Activated naive CD4-positive, alpha-beta T cell (primary cell): ENCODE measurements at regions not wholly inside any gene's neighbourhood (a gene's known extent, or its start where the extent isn't known, plus 50 kb on each side); places are given as distances from the start of the nearest gene placed in this dataset.
A peak's percentile ranks its signal among the peaks of the same experiment; 100 is the strongest.

Experiments
- DNase-seq, 4 experiments: peaks; one replicate each; lab custom pipeline; 2025; lab: John Stamatoyannopoulos, UW

DNA sequence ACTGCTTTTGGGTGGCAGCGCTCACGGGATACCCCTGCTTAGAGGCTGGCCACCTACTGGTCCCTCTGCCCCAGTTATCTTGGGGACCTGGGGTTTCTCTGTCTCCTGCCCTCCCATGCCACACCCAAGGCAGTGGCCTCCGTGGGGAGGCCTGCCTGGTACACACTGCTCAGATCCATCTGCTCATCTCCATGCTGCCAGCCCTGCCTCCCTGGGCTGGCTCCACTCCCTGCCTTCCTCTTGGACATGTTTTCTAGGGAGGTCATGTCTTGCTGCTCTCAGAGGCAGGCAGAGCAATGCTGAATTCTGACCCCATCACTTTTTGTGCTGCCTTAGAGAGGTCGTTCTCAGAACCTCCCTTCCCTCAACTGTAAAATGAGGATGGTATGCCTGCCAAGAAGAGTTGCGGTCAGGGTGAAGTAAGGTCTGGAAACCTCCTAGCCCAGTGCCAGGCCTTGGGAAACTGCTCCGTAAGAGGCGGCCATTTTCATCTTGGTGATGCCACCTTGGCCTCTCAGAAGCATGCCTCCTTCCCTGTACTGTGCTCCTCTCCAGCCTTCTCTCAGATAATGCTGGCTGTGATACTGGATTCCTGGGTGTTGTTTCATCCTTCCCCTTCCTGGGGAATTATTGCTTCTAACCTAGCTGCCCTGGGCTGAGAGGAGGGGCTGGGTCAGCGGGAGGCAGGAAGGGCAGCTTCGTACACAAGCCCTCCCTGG is 186.4 kb upstream of the ZBED5 start:
- no peak for DNase-seq

DNA sequence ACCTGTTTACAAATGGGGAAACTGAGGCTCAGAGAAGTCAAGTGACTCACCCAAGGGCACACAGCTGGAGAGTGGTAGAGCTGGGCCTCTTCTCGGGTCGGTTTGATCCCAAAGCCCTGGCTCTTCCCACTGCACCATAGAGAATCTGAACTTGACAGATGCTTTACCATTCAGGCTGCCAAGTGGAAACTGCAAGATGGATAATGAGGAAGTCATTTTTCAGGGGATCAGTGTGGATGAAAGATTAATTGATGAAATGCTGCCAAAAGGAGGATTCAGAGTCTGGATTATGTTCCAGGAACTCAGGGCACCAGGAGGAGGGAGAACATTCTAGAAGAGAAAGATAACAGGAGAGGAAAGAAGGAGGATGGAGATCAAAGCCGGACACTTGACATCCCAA is 185.9 kb upstream of the ZBED5 start:
- no peak for DNase-seq

DNA sequence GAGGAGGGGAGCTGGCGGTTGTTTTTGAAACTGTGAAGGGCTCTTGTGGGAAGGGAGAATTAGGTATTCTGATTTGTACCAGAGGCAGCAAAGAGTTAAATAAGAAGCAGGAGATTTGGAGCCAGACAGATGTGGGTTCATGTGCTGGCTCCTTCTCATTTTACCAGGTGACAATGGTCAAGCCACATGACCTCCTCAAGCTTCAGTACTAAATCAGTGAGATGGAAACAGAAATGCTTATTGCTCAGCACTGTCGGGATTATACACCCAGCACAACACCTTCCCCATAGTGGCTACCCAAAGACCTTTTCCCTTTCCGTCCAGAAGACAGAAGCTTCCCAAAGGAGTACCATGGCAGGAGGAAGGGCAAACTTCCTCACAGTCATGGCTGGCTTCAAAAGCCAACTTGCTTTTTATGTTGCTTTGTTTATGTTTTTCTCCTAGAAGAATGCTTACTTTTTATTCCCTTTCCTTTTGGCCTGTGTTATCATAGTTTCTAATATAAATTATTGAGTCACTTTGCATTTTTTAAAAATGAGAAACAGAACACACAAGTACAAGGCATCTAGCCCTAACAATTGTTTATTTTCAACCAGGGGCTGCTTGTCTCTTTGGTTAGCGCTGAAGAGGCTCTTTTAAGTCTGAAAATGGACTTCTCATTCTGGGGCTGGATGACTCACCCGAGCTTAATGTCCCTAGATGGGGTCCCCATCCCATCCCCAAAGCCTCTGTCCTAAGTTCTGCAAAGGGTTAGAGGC is 181.5 kb upstream of the ZBED5 start:
- DNase-seq = no peak

DNA sequence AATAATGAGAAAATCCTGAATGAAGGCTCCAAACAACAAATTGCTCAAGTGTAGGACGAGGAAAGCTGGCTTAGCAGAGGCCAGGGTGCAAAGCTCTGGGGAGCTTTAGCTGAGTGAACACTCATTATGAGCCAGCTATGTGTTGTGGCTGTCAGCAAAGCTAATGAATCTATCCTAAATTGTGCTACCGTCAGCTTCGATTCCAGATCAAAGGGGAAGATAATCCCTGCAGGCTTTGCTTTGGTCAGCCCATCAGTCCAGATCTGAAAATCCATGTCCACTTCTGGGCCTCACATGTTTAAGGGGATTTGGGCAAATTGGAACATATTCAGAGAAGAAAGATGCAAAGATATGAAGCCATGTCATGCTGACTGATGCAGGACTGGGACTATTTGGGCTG is 180.9 kb upstream of the ZBED5 start:
- DNase-seq = no peak

DNA sequence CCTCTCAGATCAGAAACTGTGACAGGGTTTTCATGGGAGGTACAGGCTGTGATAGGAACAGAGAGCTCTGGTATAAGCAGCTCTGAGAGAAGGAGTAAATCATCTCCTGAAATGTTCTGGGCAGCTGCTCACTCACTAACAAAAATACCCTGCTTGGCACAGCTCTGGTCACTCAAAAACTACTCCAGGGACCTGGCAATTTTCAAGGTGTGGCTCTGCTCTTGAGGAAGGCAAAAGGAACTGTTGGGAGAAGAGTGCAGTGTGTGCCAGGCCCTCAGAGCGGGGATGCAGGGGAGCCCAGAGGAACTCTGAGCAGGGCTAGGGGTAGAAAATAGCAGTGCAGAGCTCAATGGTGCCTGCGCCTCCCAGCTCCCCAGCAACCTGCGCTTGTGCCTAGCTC is 180.5 kb upstream of the ZBED5 start:
- no peak for DNase-seq

DNA sequence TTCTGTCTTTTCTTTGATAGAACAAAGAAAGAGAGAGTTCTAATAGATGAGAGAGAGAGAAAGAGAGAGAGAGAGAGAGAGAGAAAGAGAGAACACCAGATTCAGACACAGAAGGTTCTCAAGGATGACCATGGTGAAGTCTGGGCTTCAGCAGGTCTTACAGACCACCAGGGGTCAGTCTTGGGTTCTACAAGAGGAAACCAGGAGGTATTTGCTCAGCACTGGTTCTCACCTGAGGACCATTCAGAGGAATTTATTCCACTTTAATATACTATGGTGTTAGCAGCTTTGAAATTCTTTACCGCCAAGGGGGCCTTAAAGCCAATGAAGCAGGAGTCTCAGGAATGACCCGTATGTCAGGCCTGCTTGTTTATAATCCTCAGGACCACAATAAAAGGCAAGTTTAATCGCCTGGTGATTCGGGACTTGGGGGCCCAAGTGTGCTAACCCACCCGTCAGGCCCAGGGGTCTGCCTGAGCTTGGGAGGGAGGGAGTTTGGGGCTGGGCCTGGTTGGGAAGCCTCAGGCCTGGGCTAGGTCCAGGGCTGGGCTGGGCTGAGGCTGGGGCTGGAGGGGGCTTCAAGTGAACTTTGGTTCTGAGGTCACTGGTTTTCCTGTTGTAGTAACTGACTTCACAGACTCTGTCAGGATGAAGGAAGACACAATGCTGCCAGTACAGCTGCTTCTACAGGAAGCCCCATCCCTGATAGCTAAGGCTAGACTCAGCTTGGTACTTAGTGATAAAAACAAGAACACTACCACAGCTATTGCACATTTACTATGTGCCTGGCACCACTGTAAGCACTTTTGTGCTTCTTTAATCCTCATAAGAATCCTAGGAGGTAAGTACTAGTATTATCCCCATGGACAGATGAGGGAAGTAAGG is 179.2 kb upstream of the ZBED5 start:
- peak in 1 of 4 experiments; percentile 3 for DNase-seq

DNA sequence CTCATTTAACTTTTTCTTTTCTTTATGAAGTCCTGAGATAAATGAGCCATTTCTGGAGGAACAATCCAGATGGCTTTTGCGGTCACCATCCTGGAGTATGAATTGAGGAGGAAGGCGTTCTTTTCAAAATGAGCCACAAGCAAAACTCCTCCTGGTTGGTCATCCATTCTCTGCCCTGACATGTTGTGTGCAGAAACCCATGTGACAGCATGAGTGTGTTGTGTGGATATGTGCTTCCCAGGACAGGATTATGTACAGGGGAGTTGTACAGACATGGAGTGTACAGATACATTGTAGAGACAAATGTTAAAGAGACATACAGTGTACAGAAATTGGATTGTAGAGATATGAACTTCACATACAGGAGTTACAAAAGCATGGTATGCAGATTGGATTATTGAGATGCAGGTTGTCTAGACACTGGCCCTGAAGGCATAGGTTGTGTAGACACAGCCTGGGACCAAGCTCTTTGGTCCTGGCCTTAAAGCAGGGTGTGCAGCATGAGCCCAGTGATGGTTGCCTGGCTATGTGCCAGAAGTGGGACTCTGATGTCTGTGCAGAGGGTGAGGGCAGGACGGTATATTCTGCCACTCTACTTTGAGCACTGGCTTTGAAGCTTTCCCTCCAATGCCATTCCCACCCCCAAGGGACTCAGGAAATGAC is 178.5 kb upstream of the ZBED5 start:
- no peak for DNase-seq

DNA sequence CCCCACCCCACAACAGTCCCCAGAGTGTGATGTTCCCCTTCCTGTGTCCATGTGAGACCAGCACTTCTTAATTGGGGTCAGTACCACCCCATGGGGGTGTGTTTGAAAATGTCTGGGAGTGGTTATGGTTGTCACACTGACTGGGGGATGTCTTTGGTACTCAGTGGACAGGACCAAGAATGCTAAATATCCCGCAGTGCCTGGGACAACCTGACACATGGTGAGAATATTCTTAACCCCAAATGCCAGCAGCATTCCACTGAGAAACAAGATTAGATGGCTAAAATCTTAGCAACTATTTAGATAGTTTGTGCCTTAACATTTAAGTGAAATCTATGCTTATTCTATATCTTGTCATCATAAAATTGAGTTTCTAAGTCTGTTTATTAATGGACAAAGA is 177.5 kb upstream of the ZBED5 start:
- DNase-seq = no peak

DNA sequence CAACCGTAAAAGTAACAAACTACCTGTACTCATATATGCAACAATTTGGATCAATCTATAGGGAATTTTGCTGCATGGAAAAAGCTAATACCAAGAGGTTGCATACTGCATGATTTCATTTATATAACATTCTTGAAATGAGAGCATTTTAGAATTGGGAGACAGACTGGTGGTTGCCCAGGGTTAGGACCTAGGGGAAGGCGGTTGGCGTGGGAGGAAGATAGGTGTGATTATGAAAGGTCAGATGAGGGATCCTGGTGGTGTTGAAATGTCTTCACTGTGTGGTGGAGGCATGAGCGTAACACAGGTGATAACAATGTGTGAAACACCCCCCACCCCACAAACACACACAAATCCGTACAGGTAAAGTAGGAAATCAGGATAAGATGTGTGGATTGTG is 176.6 kb upstream of the ZBED5 start:
- DNase-seq = no peak

DNA sequence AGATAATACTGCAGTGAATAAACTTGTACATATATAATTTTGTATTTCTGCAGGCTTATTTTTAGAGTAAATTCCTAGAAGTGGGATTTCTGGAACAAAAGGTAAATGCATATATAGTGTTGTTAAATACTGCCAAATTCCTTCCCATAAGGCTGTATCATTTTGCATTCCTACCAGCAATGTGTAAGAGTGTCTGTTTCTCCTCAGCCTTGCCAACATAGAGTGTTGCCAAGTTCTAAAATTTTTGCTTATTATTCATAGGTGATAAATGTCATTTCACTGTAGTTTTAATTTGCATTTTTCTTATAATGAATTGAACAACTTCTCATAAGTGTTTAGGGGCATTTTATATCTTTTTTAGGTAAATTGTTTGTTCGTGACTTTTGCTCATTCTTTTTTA is 174.2 kb upstream of the ZBED5 start:
- DNase-seq = no peak

DNA sequence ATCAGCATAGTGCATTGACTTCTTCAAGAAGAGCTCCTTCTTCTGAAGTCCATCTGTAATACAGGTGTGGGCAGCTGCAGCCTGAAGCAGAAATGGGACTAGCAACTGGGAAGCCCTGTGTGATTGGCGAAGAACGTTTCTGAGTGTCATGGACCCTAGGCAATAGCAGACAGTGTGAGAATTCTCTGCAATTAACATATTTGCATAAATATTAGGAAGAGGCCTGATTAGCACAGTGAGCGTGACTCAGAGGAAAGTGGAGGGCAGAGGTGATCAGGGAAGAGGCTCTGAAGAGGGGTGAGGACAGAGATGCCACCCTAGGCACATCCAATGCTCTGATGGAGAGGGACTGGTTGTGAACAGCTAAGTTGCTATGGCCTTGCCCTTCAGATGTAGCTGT is 171.2 kb upstream of the ZBED5 start:
- DNase-seq = no peak

DNA sequence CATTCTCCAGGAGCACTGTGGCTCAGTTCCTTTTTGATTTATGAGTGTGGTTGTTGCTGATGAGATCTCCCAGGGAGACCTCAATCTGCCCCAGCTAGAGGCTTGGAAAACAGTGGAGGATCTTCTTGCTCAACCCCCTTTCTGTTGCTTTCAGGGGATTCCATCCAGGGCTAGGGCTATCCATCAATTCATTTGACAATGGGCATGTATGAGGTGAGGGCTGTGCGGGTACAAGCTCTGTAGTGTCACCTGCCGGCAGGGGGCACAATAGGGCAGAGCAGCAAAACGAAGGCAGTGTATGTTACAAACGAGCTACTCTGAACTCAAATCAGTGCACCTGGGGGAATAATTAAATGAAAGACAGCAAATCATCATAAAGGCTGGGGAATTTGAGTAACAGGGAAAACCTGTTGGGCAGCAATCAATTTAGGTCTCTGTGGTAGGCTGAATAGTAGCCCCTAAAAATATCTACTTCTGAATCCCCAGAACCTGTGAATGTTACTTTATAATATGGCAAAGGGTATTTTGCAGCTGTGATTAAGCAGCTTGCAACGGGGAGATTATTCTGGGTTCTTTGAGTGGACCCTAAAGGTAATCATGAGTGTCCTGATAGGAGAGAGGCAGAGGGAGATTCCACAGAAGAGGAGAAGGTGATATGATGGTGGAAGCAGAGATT is 170.3 kb upstream of the ZBED5 start:
- DNase-seq = peak; percentile 27 to 76 (median 60)

DNA sequence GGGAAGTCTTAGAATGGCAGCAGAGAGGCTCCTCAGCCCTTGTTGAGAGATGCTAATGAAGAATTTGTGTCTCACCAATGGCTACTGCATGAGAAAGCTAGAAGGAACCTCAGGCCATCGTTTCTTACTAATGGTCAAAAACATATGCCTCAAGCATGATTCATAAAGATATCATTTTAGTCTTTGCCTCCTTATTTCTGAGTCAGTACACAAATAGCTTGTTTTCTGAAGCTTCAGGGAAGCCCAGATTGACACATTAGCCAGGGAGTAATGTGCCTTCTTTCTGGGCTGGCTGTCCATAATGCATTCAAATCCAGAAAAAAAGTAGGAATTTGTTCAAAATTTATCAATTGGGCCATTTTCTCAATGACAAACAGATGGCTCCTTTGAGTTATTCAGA is 169.4 kb upstream of the ZBED5 start:
- DNase-seq = no peak

DNA sequence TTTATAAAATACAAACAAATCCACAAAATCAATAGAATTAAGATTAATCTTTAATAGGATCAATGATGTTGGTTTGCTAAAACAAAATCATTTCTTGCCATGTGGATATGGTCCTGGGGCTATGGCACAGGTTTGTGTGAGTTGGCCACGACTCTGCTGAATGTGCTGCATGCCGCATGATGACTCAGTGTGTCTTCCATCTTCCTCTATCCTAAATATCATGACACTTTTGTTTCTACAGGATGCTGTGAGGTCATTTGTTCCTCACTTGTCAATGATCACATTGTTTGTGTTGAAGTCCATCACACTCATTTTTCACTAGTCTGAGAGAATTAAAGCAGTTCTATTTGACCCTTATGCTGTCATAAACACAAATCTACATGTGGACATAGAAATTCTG is 167.2 kb upstream of the ZBED5 start:
- DNase-seq = no peak

DNA sequence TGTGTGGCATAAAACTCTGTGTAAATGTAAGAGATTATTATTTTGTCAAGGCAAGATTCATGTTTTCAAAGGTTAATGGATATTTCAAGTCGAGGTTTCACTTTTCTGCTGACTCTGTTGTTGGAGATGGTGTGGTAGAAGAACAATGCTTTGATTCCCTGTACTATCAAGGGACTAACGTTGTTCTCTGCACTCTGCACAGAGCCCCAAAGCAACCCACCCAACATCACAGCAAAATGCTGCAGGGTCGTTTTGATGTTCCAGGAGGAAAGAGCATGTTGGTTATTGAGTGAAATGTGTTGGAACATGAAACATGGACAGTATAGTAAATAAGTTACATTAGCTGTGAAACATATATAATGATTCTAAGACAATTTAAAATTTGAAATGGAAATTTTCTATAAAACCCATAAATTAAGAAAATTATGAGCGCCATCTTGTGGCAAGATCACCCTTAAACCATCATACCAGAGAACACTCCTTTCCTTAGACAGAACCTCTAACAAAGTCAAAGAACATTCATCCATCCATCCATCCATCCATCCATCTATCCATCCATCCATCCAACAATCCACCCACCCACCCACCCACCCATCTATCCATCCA is 164.4 kb upstream of the ZBED5 start:
- DNase-seq = no peak

DNA sequence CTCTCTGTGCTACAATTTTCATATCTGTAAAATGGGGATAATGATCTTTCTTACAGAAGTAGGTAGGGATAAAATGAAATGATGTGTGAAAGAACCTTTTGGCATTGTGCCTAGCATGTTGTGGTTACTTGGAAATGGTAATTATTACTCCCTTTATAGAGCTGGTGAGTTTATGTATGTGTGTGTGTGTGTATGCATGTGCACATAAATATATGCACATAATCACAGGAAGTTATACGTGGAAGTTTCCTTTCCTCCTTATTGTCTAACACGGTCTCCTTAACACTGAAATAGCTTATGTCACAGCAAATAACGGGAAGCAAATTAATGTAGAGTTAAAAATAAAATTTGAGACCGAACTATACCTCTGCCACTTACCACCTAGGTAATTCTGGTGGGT is 163.7 kb upstream of the ZBED5 start:
- no peak for DNase-seq

DNA sequence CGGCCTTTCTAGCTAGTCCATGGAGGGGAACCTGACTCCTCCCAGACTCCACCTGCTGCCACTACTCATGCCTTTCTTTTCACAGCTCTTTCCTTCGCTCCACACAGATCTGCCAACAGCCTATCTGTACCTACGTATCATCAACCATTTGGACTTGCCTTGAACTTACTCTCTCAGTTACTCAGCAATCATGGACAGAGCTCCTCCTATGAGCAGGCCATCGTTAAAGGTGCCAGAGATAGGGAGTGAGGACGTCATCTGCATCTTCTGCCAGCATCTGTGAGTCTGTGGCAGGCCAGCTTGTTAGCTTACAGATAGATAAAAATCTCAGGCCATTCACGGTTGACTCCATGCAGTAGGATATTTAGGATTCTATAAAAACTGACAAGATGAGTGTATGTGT is 162.9 kb upstream of the ZBED5 start:
- no peak for DNase-seq

DNA sequence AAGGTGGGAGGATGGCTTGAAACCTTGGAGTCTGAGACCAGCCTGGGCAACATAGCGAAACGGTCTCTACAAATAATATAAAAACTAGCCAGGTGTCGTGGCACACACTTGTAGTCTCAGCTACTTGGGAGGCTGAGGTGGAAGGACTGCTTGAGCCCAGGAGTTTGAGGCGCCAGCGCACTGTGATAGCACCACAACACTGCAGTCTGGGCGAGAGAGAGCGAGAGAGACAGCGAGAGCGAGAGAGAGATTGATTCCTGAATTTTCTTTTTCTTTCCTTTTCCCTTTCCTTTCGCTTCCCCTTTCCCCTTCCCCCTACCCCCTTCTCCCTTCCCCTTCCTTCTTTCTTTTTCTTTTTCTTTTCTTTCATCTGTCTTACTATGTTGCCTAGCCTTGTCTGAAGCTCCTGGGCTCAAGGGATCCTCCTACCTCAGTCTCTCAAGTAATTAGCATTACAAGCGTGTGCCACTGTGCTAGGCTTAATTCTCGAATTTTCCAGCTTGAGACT is 162.4 kb upstream of the ZBED5 start:
- DNase-seq = no peak

DNA sequence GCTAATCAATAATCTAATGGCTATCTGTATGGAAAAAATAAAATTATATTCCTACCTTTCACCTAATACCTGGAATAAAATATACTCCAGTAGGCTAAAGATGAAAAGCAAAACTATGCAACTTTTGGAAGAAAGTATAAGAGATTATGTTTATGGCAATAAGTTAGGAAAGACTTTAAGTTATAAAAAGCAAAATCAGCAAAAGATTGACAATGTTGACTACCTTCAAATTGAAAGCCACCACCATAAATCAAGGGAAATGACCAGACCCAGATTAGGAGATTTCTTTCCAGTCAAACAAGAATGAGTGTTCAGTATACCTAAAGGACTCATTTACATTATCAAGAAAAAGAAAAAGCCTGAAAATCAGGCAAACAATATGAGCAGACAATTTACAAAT is 159.1 kb upstream of the ZBED5 start:
- no peak for DNase-seq

DNA sequence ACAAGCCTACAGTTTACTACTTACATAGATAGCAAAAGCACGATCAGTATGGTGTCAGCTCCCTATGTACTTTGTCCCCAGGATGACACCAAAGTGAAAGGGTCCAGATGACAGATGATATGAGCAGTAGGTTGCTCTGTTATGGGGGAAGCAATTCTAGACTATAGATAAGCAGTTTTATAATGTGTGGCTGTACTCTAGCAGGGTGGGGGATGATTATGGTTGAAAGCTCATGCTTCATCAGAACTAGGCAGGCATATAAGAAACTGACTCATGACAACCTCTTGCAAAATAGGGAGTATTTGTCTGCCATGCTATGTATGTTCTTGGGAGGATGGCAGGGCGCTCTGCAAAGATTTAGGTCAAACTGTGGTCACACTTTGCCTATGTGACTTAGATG is 158.2 kb upstream of the ZBED5 start:
- no peak for DNase-seq

DNA sequence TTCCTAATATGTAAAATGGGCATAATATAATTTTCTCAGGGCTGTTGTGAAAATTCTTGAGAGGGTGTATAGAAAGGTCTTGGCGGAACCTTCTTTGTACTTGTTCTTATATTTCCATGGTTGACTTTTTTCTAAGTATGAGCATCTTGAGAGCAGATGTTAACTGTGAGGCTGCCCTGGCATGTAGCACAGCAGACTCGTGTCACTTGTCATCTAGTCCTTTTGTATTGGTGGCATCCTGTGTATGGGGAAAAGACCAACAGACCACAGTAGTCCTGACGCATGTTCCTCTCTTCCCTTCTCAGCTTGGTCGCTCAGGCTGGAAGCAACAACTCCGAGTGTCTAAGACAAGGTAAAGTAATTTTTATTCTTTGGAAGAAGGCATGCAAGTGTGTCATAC is 153.8 kb upstream of the ZBED5 start:
- no peak for DNase-seq
